Putamen (tissue), 1 donor: ENCODE measurements at regions not wholly inside any gene's neighbourhood (a gene's known extent, or its start where the extent isn't known, plus 50 kb on each side); places are given as distances from the start of the nearest gene placed in this dataset.
"Not testable (repeated sequence)": the region's sequence is repeated elsewhere in the genome, so short reads cannot be mapped to it uniquely, and the experiment has no call there.

Source experiments
- DNase-seq: peaks from one replicate; pipeline ENCODE4 v3.0.0-alpha.2; 2016; ENCODE audit warnings: low spot score

DNA sequence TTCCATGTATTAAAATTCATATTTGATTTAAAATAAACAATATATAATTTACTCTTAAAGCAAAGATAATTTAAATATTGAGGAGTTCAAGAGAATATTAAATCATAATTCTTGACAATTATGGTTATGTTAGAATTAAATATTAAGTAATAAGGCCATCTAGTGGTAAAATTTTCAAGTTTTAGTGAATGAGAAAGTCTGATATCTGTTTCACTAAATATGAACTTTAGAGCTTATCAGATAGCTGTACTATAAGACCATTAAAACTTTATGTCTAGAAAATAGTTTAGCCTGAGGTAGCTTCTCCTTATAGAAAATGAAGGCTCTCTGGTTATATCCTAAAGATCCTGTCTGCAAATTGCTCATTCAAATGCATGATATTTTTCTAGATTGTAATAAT is 152.1 kb upstream of the PRSS12 start:
- DNase-seq = not testable (repeated sequence)

DNA sequence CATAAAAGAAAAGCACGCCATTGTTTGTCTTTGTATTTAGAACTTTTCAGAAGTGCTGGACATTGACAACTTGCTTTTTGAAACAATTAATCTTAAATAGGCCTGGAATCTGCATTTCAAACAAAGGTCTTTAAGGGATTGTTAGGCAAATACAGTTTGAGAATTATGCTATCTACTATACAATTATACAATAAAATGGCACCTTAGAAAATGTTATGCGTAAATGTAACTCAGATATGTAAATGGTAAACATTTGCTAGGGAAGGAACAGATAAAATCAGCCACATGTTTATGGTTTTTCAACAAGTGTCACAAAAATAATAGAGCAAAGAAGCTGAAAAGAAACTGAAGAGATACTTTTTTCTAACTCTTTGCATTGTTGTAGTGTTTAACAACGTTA is 152.7 kb upstream of the PRSS12 start:
- DNase-seq = not testable (repeated sequence)

DNA sequence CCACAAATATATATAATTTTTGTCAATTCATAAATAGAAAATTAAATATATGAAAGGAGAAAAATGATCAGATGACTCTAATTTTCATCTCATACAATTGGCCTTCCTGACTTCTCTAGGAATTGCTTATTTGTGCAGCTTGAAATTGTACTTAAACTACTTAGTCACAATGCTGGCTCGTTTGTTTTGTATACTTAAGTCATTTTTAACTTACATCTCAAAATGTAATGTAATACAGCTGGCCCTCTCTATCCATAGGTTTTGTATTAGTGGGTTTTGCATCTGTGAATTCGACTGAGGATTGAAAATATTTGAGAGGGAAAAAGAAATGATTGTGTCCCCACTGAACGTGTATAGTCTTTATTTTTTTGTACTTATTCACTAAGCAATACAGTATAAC is 160.1 kb upstream of the PRSS12 start:
- DNase-seq = not testable (repeated sequence)

DNA sequence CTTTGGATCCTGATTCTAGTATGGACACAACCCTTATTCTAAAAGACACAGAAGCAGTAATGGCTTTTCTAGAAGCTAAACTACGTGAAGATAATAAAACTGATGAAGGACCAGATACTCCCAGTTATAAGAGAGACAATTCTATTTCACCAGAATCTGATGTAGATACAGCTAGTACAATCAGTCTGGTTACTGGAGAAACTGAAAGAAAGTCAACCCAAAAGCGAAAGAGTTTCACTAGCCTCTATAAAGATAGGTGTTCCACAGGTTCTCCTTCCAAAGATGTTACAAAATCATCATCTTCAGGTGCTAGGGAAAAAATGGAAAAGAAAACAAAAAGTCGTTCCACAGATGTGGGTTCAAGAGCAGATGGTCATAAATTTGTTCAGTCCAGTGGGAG is 161.5 kb upstream of the PRSS12 start:
- DNase-seq = not testable (repeated sequence)

DNA sequence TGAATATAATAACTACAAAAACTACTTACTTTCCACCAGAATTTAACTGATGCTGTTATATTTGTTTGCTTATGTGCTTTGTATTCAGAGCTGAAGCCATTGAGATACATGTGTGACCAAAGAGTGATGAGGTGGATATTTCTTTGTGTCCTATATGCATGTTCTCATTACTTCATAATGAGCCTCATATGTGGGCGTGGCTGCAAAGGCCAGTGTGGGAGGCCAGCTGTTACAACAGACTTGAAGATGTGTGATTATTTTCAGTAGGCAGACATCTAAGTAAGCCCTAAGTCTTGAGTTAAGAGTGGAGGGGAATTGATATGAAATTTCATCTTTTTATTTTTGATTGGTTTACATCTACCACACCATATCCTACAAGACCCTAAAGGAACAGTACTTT is 163.3 kb upstream of the PRSS12 start:
- DNase-seq = not testable (repeated sequence)

DNA sequence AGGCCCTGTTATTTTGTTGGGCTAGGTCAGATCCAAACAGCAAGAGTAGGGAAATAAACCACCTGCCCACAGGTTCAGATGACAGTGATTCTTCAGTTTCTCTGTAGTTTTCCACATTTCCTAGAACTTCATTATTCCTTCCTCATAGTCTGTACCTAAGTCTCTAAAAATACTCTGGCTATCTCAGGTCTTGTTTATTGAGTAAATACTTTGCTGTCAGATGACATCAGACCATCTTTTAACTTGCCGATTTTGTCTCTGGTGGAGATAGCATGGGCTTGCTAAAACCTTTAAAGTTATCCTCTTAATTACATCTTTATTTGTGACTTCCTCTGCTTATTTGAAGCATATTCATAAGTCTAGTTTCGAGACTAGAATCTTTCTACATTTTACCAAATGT is 155.1 kb upstream of the METTL14 start:
- not testable (repeated sequence) for DNase-seq

DNA sequence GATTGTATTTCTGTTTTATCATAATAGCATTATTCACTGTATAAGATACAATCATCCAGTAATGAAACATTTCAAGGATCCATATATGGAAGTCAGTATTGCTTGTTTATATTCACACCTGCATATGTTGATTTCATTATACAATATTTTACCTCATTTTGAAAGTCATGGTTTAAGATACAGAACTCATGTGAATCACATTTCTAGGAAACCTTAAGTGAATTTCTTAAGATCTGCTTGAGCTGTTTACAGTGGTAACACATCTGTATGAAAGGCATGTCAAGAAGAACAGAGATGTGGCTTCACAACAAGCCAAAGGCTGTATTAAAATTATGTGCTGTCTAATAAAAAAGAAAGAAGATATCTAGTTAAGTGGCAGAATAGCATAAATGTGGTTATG is 153.2 kb upstream of the METTL14 start:
- DNase-seq = not testable (repeated sequence)

DNA sequence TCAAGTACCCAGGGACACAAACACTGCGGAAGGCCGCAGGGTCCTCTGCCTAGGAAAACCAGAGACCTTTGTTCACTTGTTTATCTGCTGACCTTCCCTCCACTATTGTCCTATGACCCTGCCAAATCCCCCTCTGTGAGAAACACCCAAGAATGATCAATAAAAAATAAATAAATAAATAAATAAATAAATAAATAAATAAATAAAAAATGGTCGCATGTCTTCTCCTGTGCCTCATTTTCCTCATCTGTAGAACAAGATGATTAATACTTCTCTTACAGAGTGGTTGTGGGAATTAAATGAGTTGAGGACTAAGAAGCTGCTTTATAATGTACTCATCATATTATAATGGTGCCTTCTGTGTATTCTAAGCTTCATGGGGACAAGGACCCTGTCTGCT is 149.4 kb upstream of the METTL14 start:
- not testable (repeated sequence) for DNase-seq

DNA sequence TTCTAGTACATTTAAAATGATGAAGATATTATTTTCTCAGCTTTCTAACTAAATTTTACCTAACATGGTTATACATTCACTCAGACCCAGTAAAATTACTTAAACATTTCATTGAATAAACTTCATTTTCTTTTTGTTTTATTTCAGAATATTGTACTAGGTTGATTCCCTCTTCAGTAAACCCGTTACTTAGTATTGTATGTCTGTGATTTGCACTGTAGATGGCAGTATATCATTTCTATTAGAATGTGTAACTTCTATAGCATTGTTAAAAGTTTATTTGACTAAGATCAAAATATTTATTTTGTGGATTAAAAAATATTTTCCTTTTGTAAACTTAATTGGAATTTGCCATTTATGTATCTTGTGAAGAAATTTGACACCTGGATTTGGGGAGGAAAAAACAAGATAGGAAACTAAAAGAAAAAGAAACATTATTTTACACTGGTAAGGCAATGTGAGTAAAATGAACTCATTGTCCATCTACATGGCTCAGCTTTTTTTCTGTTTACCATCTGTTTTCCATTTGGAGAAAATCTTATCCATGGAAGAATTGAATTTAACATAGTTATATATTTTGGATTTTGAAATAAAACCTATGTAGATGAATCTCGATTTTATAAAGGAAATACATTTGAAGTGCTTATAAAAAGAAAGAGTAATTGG is 145.6 kb upstream of the METTL14 start:
- DNase-seq = not testable (repeated sequence)

DNA sequence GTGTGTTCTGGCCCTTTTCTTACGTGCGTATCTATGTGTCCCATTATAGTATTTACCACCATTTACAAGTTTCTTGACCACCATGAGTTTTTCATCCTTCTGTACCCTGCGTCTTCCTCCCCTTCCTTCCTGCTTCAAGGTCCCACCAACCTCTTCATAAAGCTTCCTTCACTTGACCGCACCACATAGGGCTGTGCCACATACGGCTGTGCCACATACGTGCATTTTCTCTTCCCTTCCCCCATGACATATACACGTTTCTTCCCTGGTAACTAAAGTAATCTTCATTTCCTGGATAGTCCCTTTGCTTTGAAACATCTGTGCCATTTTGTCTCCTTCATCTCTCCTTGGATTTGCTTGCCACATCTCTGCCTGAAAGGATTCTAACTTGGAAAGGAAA is 128.6 kb upstream of the METTL14 start:
- DNase-seq = not testable (repeated sequence)

DNA sequence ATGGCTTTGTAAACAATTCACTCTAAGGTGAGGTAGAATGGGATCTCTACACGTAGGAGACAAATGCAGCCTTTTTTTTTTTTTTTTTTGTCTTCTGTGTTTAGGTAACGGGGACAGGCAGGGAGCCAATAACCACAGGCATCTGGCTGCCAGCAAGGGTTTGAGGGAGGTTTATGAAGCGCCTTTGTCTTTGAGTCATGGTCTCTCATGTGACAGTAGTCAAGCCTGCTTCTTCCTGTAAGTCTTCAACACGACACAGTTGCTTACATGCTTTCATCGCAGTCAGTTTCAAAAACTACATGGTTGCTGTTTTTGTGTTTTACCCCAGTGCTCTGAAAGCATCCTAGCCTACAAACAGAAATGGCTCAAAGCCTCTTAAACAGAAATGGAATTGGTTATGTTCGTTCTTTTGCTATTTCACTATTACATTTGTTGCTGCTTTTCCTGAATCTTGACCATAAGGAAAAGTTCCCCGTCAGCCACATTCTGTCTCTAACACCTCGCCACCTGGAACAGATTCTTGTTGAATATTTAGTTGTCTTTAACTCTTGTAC is 127.8 kb upstream of the METTL14 start:
- no peak for DNase-seq

DNA sequence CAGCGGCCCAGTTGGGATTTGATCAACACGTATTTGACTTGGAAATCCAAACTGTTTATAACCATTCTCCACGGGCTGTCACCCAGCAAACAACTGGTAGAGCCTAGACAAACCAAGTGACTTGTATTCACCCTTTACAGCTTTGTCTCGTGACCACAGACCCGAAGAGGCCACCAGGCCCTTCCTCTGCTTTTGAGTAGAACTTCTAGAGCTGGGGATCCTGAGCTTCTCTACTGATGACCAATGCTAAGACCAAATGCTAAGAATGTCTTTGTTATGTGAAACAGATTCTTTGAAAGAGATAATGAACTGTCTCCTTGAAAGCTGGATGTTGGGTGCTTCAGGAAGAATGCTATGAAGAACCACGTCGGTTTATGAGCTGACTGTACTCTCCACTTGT is 127.0 kb upstream of the METTL14 start:
- not testable (repeated sequence) for DNase-seq

DNA sequence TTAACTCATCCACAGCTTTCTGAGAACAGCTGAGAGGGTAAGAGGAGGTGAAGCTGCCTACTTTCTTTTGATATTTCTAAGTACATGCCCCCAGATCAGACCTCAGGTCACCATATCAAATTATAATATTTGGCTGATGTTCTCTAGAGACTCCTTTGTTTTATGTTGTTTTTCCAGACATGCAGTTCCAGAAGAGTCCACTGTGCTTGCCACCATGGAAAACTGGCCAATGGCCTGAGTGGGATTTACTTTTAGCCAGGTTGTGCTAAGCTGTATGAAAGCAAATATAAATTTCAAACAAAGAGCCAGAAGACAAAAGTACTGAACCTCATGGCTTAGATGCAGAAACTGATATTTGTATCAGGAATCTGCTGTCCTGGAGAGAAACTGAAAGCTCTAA is 123.6 kb upstream of the METTL14 start:
- not testable (repeated sequence) for DNase-seq

DNA sequence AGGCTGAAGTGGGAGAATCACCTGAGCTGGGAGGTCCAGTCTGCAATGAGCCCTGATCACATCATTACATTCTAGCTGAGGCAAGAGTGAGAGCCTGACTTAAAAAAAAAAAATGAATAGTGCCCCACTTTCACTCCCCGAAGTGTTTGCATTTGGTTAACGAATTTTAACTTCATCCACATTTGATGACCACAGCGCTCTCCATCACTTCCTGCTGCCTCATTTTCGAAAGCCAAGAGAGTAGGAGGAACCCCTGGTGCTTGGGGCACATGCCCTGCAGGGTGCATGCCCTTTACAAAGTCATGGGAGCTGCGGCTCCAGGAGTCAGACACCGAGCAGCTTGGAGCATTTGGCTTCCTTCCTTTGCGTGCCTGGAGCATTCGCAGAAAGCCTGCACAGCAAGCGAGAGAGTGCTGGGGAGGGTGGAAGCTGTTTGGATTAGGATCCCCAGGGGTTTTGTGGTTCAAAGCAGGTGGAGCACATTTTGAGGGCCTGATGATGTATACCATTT is 119.1 kb upstream of the METTL14 start:
- not testable (repeated sequence) for DNase-seq

DNA sequence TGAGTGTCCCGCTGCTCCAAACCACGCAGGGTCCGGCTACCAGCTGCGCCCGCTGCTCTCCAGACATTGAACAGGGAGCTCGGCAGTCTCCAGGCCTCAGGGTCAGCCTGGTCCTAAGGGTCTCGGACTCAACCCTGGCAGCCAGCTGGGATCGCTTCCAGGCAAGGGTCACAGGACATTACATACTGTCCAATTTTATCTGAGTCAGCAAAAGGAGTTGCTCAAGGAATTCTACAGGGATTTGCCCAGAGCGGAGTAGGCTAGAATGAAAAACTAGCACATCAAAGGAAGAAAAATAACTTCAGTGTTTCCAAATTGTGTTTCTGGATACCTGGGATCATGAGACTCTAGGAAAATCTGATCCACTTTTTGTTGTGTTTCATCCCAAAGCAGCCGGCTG is 112.2 kb upstream of the METTL14 start:
- DNase-seq = not testable (repeated sequence)

DNA sequence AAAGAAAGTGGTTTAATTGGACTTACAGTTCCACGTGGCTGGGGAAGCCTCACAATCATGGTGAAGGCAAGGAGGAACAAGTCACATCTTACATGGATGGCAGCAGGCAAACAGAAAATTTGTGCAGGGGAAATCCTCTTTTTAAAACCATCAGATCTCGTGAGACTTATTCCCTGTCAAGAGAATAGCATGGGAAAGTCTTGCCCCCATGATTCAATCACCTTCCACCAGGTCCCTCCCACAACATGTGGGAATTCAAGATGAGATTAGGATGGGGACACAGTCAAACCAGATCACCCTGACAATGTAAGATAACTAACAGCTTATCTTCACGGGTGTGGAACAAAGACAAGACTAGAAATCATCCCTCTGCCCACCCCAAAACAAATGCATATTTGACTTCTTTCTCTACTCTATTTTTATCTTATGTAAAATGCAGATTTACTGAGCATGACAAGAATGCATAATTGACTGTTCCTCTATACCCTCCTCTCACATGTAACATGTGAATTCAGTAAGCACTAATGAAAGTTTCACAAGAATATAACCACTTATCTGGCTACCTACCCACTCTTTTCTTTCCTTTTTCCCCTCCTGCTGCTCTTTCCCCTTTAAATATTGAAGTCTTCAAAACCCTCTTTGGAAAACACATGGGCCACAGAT is 110.8 kb upstream of the METTL14 start:
- DNase-seq = not testable (repeated sequence)

DNA sequence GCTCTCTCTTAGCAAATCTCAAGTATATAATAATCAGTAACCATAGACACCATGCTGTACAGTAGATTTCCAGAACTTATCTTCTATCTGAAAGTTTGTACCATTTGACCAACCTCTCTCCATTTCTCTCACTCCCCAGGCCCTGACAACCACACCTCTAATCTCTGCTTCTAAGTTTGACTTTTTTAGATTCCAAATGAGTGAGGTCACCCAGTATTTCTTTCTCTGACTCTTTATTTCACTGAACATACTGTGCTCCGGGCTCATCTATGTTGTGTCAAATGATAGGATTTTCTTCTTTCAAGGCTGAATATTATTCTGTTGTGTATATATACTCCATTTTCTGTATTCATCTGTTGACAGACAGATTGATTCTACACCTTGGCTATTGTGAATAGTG is 110.1 kb upstream of the METTL14 start:
- DNase-seq = not testable (repeated sequence)

DNA sequence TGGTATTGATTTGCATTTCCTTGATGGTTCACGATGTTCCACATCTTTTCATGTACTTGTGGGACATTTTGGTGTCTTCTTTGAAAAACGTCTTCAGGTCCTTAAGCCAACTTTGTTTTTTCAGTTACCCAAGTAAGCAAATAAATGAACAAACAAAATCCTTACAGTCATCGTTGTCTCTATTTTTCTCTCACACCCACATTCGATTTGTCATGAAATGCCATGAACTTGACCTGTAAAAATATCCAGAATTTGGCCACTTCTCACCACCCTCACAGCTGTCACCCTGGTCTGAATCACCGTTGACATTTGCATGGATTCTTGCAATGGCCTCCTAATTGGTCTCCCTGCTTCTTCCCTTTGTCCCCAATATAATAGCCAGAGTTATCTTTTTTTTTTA is 109.5 kb upstream of the METTL14 start:
- not testable (repeated sequence) for DNase-seq

DNA sequence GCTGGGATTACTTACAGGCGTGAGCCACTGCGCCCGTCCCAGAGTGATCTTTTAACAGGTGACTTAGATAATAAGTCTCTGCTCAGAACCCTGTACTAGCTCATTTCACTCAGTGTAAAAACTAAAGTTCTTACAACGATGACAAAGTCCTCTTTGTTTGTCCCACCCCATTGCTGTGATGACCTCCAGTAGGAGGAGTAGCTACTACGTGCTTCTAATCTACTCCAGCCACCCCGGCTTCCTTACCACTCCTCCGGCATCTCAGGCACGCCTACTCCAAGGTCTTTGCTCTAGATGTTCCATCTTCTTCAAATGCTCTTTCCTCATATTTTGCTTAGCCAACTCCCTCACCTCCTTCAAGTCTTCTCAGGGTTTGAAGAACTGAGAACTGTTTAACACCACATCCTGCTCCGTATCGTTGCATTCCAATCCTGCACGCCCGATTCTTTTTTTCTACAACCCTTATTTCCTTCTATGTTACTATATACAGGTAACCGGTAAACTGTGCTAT is 108.4 kb upstream of the METTL14 start:
- not testable (repeated sequence) for DNase-seq

DNA sequence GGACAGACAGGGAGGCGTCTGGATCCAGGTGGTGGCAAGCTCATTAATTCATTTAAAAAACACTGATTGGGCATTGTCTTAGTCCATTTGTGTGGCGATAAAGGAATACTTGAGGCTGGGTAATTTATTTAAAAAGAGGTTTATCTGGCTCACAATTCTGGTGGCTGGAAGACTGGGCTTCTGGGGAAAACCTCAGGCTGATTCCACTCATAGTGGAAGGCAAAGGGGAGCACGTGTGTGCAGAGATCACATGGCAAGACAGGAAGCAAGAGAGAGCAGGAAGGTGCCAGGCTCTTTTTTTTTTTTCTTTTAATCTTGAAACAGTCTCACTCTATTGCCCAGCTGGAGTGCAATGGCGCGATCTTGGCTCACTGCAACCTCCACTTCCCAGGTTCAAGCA is 100.2 kb upstream of the METTL14 start:
- DNase-seq = no peak

DNA sequence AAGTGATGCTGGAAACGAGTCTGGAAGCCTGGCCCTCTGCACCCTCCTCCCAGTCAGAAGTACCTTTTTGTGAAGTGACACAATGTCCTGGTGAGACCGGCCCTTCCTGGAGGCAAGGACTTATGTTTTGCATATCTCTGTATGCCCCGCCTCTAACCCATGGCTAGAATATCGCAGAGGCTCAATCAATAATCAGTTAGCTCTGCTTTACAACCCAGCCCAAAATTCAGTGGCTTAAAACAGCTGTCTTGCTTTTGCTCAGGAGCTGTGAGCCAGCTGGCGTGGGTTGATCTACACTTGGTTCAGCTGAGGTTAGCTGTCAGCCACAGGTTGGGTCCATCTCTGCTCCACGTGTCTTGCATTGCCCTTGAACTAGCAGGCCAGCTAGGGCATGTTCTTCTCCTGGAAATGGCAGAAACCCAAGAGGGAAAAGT is 98.8 kb upstream of the METTL14 start:
- no peak for DNase-seq

DNA sequence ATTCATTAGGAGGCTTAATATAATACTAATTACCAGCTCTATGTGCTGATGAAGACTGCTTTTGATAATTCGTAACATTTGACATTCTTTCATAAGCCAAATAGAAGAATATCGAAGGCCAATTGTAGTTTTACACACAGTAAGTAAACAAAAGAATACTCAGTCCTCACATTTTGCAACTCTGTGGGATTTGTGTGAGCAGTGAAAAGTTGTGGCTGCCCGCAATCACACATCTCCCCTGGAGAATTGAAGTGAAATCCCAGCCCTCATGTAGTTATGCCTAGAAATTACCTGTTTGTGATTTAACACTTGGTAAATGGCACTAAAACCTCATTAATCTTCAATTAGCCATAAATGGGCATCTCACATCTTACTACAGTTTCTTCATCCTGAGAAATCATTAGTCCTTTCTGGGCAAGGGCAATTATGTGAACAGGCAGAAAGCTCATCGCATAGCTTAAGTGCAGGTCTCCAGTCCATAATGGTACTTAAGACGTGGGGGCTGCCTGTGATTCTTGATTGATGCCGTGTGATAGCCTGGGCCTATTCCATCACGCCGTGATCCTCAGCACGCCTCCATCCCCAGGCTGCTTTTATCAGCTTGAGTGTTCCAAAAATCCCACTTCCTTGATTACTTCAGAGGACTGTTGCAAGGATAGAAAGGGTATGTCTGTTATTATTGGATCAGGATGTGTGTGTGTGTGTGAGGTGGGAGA is 97.9 kb upstream of the METTL14 start:
- no peak for DNase-seq
